GM20000 (cell line): ENCODE measurements at regions not wholly inside any gene's neighbourhood (a gene's known extent, or its start where the extent isn't known, plus 50 kb on each side); places are given as distances from the start of the nearest gene placed in this dataset.
A peak's percentile ranks its signal among the peaks of the same experiment; 100 is the strongest.
"Not testable (repeated sequence)": the region's sequence is repeated elsewhere in the genome, so short reads cannot be mapped to it uniquely, and the experiment has no call there.

Source experiments
- DNase-seq: peaks from one replicate; pipeline ENCODE4 v3.0.0; 2012; ENCODE audit warnings: low spot score
- TF ChIP-seq, protein P1 (sequence below): IDR thresholded peaks from 2 replicates; pipeline ENCODE4 v1.5.1; 2012; ENCODE audit warnings: mild to moderate bottlenecking, control low read depth; ENCODE audit errors: extremely low read depth, missing control alignments

DNA sequence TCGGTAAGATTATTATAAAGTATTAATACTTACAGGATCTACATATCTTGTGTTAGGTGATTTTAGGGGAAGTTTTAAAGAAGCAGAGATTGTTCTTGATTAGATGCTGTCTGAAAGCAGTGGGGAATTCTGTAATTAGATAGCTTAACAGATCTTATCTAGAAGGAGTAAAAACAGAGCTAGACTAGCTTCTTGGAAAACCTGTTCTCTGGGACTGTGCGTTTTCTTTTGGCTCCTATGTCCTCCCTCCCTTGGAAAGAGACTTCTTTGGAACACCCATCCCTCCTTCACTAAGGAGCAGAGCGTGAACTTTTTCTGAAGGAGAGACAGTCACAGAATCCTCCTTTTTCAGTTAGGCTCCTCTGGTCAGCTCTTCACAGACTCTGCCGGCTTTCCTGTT is 83.5 kb upstream of the ZNF184 start:
- TF ChIP-seq, protein P1, sequence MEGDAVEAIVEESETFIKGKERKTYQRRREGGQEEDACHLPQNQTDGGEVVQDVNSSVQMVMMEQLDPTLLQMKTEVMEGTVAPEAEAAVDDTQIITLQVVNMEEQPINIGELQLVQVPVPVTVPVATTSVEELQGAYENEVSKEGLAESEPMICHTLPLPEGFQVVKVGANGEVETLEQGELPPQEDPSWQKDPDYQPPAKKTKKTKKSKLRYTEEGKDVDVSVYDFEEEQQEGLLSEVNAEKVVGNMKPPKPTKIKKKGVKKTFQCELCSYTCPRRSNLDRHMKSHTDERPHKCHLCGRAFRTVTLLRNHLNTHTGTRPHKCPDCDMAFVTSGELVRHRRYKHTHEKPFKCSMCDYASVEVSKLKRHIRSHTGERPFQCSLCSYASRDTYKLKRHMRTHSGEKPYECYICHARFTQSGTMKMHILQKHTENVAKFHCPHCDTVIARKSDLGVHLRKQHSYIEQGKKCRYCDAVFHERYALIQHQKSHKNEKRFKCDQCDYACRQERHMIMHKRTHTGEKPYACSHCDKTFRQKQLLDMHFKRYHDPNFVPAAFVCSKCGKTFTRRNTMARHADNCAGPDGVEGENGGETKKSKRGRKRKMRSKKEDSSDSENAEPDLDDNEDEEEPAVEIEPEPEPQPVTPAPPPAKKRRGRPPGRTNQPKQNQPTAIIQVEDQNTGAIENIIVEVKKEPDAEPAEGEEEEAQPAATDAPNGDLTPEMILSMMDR: no peak

DNA sequence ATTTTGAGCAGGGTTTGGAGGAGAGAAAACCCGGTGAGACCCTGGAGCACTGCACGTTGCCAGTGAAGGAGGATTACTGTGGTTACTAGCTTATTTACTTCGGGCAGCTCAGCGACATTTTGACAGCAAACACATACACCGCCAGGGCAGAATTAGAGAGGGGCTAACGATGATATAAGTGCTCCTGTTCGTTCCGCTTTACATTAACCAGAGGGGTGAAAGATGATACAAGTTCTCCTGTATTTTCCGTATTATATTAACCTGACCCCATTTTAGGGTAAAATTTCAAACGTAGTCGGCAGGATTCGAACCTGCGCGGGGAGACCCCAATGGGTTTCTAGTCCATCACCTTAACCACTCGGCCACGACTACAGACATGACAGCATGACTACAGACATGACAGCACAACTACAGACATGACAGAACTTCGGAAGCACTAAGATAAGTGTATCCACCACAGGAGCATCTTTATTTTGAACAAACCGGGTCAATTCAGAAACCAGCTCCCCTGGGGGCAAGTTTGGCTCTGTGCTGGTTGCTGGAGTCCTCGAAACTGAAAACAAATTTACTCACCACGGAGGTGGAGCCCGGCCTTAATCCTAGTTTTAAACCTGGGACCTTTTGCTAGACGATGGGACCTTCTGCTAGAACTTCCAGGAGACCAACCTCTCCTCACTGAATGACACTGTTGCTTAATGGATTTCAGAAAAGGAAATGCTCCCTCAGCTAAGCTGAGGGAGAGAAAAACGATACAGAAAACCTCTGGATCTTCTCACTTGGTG is 80.4 kb upstream of the ZNF184 start:
- TF ChIP-seq, protein P1: no peak
- peak; percentile 58 for DNase-seq

More for the DNA sequence above, 83.5 kb upstream of the ZNF184 start:
- no peak for DNase-seq

DNA sequence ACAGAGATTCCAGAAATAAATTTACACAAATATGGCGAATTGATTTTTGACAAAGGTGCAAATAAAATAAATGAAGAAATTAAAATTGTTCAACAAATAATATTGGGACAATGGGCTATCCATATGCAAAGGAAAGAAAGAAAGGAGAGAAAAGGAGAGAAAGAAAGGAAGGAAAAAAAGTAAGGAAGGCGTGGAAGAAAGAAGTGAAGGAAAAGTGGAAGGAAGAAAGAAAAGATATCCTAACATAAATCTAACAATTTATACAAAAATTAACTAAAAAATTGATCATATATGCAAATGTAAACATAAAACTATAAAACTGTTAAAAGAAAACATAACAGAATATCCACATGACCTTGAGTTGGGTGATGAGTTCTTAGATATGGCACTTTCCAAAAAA is 78.7 kb upstream of the ZNF184 start:
- TF ChIP-seq, protein P1: no peak
- DNase-seq: no peak

DNA sequence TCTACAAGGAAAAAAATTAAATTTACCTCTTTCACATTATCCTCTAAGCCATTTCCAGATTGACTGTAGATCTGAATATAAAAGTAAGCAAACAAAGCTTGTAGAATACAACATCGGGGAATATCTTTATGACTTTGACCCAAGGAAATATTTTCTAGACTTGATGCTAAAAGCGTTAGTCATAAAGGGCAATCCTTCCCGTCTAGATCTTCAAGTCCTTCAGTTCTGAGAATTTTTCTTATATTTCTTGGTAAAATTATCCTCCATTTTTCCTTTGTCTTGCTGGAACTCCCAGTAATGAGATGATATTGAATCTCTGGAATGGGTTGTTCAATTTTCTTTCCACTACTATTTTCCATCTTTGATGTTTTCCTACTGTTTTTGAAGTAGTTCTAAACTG is 77.8 kb upstream of the ZNF184 start:
- TF ChIP-seq, protein P1: no peak
- no peak for DNase-seq

DNA sequence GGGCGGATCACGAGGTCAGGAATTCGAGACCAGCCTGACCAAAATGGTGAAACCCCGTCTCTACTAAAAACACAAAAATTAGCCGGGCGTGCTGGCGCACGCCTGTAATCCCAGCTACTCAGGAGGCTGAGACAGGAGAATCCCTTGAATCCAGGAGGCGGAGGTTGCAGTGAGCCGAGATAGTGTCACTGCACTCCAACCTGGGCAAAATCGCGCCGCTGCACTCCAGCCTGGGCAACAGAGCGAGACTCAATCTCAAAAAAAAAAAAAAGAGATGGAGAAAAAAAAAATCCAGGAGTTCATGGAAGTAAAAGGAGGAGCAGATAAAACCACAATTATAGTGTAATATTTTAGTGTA is 76.3 kb upstream of the ZNF184 start:
- DNase-seq: not testable (repeated sequence)

DNA sequence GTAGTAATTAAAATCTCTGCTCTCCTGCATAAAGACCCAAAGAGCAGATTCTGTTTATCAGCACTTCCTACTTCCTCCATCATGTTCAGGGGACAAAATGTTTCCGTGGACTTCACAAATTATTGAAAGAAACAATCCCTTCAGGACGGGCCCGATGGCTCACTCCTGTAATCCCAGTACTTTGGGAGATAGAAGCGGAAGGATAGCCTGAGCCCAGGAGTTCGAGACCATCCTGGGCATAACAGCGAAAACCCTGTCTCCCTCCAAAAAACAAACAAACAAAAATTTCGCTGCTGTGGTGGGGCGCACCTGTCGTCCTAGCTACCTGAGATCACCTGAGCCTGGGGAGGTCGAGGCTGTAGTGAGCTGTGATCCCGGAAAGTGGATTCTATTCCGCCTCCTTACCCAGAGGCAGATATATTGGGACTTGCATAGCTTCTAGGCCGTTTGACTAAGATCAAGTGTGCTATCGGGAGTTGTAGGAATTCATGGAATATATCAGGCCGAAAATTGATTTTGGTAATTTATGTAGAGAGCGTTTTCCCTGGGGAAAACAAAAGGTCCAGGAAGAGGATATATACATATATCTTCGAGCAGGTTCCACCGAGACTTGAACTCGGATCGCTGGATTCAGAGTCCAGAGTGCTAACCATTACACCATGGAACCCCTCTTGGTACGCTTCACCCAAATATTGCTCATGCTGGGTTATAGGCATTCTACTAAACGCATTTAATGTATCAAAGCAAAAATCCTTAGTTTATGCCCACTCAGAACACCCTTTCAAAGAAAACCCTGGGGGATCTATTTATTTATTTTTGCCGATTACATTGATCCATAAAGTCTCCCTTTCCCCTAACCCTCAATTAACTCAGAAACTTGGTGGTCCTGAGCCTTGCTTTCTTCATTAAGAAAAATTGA is 74.5 kb upstream of the ZNF184 start:
- TF ChIP-seq, protein P1: no peak
- DNase-seq: no peak

DNA sequence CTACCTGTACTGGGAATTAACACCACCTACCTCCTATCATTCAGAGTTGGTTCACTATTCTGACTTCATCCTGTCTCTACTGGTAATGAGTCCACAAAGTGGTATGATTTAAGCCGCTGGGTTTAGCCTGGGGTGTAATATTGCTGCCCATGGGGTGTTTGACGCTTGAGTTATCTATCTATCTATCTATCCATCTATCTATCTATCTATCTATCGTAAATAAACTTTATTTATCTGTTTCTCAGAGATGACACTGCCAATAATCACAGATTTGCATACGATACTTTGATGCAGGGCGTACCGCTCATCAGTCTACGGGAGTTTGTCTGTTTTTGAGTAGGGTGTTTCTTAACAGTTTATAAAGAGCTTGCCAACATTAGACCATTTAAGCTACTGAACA is 73.6 kb upstream of the ZNF184 start:
- DNase-seq: no peak
- TF ChIP-seq, protein P1: no peak
